HG02798 (cell line): ENCODE measurements at regions not wholly inside any gene's neighbourhood (a gene's known extent, or its start where the extent isn't known, plus 50 kb on each side); places are given as distances from the start of the nearest gene placed in this dataset.
"Not testable (repeated sequence)": the region's sequence is repeated elsewhere in the genome, so short reads cannot be mapped to it uniquely, and the experiment has no call there.

Experiments
- ATAC-seq: cut with Tn5 transposase; IDR thresholded peaks from one replicate; pipeline ENCODE4 v1.9.1; 2021; ENCODE audit warnings: mild to moderate bottlenecking; ENCODE audit not compliant: unreplicated experiment, poor library complexity

GRCh38 chr9:28056466-28056865 is 483.2 kb upstream of the C9orf72 start:
- no peak for ATAC-seq

DNA sequence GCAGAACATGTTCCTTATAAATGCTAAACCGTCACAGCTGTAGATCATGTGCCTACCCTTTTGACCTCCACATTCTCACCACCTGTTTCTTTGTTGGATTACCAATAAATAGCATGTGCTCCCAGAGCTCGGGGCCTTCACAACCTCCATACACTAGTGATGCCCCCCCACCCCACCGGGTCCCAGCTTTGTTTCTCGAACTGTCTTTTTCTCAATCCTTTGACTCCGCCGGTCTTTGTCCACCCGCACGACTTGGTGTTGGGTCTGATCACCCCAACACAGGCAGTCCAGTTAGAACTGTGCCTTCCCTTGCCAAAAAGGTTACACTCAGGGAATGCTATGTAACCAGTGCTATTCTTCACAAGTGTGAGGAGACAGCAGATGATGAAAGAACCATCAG is 485.9 kb upstream of the C9orf72 start:
- ATAC-seq: no peak

GRCh38 chr9:28064241-28064815 is 491.0 kb upstream of the C9orf72 start:
- no peak for ATAC-seq

- no peak for ATAC-seq
These were observed 500.0 kb upstream of the C9orf72 start for GRCh38 chr9:28073270-28073669.

GRCh38 chr9:28079677-28080076 is 506.4 kb upstream of the C9orf72 start:
- no peak for ATAC-seq

DNA sequence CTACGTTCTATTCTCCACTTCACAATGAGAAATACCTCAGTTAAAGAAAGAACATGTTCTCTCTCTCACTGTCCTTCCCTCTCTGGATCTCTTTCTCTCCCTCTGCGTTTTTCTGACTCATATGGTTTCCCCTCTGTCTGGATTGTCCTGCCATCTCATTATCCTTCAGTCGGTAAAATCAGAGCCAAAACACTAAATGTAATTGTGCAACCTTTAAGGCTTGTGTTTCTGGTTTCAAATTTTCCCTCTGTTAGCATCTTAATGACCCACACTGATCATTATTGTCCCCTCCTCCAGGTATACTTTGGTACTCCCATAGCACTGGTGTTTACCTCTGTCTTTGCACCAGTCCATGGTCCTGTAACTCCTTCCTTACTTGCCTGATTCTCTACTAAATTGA is 509.4 kb upstream of the C9orf72 start:
- no peak for ATAC-seq

DNA sequence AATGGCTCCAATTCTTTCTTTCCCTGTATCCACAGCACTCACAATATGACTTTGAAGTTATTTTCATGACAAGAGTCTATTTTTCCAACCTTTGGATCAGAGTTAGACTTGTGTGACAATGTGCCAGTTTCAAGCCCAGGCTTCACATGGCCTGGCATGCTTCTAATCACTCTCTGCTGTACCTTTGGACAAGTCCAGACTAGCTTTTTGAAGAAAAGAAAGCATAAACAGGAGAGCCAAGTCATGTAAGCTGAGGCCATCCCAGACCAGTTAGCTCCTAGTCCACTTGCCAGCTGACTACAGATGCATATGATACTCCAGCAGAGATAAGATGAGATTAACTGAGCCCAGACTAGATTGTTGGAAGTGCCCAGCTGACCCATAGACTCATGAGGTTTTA is 513.6 kb upstream of the C9orf72 start:
- ATAC-seq: no peak

DNA sequence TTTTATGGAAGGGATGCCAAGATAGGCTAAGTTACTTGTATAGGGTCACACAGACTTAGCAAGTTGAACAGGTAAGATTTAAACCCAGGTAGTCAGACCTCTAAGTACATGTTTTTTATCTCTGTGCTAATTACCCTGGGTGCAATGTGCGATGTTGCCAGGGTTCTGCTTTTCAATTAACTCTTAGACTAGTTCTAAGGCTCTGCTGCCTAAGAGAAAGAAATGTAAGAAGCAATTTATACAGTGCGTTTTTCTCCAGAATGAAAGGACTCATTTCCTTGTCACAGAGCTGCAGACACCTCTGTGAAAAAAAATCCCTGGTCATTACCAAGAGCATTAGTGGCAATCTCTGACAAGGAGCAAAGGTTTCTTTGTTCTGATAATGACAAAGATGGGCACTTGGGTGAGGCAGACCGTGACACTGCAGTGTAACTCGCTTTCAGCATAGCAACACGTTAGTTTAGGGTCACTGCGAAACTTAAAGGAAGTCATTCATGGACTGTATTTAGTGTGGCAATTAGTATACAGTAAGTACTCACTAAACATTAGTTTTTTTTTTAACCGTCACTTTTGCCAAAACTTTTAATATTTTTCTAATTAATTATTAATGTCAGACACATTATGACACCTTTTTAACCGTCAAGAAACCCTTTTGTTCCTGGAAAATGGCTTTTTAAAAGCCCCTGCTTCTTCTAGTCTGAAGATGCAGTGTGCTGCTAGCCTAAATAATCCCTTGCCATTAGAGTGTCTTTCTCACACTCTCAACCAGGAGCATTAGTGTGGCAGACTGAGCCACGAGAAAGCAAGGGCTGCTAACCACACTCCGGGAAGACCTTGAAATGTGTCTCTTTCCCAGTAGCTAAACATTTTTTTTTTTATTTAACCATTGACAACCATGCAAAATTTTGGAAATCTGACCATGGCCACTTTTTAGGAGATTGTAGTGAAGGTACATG is 520.0 kb upstream of the C9orf72 start:
- no peak for ATAC-seq

GRCh38 chr9:28101509-28101908 is 528.2 kb upstream of the C9orf72 start:
- ATAC-seq: no peak

DNA sequence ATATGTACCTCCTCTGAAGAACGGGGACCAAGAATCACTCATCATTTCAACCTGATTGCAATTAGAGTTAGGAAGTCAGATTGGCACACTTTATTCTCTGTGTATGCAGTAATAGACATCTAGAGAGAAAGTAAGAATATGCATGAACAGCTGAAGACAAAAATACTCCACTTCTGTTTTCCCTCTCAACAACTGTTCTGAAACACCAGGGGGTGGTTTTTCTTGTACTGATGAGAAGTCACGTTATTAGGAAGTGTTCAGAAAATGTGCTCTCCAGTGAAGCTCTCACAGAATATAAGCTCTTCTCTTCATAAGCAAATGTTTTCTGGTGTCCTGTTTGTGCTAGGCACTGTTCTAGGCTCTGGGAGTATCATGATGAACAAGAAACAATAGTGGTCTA is 531.7 kb upstream of the C9orf72 start:
- no peak for ATAC-seq

GRCh38 chr9:28120184-28120583 is 546.9 kb upstream of the C9orf72 start:
- ATAC-seq: no peak

DNA sequence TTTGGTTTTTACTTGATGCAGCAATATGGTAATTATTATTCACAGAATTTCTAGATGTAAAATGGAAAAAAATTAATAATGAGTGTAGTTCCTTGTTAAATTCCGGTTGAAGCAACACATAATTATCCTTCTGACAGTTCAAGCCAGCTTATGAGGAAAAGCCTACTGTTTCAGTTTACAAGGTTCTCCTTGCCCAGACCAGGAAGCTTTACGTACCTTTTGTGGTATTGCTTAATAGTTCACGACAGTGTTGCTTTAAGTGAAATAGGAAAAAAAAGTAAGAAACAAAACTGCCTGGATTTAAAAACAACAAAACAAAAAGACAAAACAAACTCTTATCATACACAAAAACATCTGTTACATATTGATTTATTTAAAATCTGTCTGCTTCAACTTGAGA is 547.3 kb upstream of the C9orf72 start:
- no peak for ATAC-seq

DNA sequence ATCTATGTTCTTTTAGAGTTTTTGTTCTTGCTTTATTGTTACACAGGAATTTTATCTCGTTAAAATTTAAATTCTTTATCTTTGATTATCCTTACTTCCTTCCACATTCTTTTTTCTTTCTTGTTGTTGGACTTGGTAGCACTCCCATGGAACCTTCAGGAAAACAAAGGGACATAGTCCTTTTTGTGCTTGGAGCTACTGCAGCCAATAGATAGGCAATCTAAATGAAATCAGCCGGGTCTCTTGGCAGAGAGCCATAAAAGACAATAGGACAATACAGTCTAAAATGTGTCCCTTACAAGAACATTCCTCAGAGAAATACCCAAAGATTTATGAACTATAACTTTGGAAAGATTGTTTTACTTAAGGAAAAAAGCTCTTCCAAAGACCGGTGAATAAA is 548.1 kb upstream of the C9orf72 start:
- ATAC-seq: no peak

DNA sequence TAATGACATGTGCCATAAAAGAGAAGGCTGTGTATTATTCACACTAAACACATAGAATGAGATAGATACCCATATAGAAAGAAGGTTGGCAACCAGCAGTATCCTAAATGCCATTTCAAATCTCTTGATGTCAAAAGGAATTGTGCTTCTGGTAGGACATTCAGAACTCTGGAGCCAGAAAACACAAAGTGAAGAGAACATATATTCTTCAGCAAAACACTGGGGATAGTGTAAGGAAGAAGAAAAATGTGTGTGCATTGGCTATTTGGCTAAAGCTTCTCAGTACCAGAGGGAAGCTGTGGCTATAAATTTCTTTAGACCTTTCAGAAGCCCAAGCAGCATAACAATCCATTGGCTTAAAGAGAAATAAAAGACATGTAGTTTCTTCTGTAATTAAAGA is 551.6 kb upstream of the C9orf72 start:
- ATAC-seq: no peak

GRCh38 chr9:28127101-28127500 is 553.8 kb upstream of the C9orf72 start:
- ATAC-seq: no peak

- no peak for ATAC-seq
These were observed 561.2 kb upstream of the C9orf72 start for GRCh38 chr9:28134446-28134976.

DNA sequence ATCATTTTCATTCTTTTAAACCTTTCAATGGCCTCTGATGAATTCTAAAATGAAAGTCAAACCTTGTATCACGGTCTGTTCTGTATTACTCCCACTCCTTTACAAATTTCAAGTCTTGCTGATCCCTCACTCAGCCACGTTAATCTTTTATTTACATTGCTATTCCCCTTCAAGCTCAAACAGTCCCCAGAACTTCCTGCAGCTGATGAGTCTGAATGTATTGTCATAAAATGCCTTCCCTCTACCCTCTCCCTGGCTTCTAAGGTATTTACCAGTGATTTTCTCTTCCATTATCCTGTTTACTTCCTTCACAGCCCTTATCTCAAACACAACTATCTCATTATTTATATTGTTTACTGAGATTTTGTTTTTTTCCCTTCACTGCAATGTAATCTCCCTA is 562.3 kb upstream of the C9orf72 start:
- no peak for ATAC-seq

DNA sequence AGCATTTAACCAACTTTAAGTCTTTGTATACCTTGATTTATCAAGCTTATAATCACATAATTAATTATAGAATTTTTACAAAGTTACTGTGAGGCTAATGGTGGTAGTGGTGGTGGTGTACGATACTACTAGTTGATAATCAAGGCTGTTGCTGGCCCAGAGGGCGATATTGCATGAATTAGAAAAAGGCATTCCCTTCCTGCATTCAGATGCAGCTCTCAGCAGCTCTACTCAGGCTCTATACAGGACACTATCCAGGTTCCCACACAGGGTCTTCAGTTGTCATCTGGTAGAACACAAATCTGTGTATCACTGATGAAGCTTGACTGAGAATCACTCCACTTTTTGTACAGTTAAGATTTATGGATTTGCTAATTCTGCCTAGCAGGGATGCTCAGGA is 562.8 kb upstream of the C9orf72 start:
- no peak for ATAC-seq

DNA sequence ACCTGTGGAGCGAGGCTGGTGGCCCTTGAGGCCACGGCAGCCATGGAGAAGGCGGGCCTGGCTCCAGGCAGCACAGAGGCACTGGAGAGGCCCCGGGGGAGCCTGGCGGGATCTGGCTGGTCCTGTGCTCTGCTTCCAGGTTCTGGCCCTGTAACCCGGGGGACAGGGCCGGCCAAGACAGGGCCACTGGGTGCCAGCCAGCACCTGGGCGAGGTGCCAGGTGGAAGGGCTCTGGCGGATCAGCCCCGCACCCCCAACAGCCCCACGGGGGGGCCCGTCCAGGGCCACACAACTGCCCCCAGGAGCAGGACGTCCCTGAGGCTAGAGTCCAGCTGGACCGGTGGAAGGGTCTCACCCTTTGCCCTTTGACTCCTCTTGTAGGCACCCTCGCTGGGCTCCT is 574.1 kb upstream of the C9orf72 start:
- ATAC-seq: not testable (repeated sequence)

DNA sequence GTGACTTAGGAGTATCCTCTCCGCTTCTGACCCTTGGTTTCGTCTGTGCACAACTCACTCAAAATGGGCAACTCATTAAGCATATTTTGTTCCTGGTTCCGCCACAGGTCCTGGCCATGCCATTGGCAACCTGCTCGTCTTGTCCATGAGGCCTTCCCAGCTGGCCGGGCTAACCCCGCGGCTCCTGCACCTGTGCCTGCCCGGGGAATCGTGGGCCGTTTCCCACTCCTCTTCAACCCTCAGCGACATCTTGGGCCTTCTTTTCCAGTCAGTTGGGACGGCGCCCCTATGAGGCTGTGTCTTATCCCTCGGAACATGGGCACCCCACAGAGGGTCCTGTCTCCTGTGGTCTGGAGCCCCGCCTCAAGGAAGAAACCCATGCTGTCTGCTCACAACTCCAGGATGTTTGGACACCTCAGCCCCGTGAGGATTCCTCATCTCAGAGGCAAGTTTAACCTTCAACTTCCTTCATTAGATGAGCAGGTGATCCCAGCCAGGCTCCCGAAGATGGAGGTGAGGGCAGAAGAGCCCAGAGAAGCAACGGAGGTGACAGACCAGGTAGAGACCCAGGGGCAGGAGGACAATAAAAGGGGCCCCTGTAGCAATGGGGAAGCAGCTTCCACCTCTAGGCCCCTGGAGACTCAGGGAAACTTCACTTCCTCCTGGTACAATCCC is 574.8 kb upstream of the C9orf72 start:
- ATAC-seq: not testable (repeated sequence)
